Cerebellar nuclear complex (tissue), 1 donor: ENCODE measurements at regions not wholly inside any gene's neighbourhood (a gene's known extent, or its start where the extent isn't known, plus 50 kb on each side); places are given as distances from the start of the nearest gene placed in this dataset.
A peak's percentile ranks its signal among the peaks of the same experiment; 100 is the strongest.
"Not testable (repeated sequence)": the region's sequence is repeated elsewhere in the genome, so short reads cannot be mapped to it uniquely, and the experiment has no call there.

ENCODE experiments used
- DNase-seq, 2 experiments: peaks; one replicate each; lab custom pipeline; 2025; lab: John Stamatoyannopoulos, UW

- no peak for DNase-seq
These were observed 293.8 kb downstream of the NOVA1 start for GRCh38 chr14:26304056-26304455.

- no peak for DNase-seq
These were observed 303.9 kb downstream of the NOVA1 start for GRCh38 chr14:26293909-26294308.

GRCh38 chr14:26289891-26290486 is 307.8 kb downstream of the NOVA1 start:
- DNase-seq, result no peak

- DNase-seq, result no peak
These were observed 311.0 kb downstream of the NOVA1 start for GRCh38 chr14:26286913-26287205.

GRCh38 chr14:26286081-26286912 is 311.5 kb downstream of the NOVA1 start:
- no peak for DNase-seq

- DNase-seq, result no peak
These were observed 315.3 kb downstream of the NOVA1 start for GRCh38 chr14:26282578-26282977.

GRCh38 chr14:26282011-26282410 is 315.8 kb downstream of the NOVA1 start:
- not testable (repeated sequence) for DNase-seq

- no peak for DNase-seq
These were observed 316.4 kb downstream of the NOVA1 start for GRCh38 chr14:26281280-26281998.

GRCh38 chr14:26276757-26277156 is 321.1 kb downstream of the NOVA1 start:
- no peak for DNase-seq

- no peak for DNase-seq
These were observed 332.6 kb downstream of the NOVA1 start for GRCh38 chr14:26265170-26265685.

- no peak for DNase-seq
These were observed 336.3 kb downstream of the NOVA1 start for GRCh38 chr14:26261368-26262122.

- no peak for DNase-seq
These were observed 342.6 kb downstream of the NOVA1 start for GRCh38 chr14:26255213-26255612.

GRCh38 chr14:26252176-26252575 is 345.7 kb downstream of the NOVA1 start:
- no peak for DNase-seq

- no peak for DNase-seq
These were observed 364.7 kb downstream of the NOVA1 start for GRCh38 chr14:26233118-26233517.

GRCh38 chr14:26218861-26219260 is 379.0 kb downstream of the NOVA1 start:
- DNase-seq, result no peak

- no peak for DNase-seq
These were observed 380.1 kb downstream of the NOVA1 start for GRCh38 chr14:26217778-26218177.

- DNase-seq, result no peak
These were observed 381.0 kb downstream of the NOVA1 start for GRCh38 chr14:26216786-26217185.

GRCh38 chr14:26213846-26214575 is 383.8 kb downstream of the NOVA1 start:
- DNase-seq, result no peak

GRCh38 chr14:26209699-26210098 is 388.1 kb downstream of the NOVA1 start:
- no peak for DNase-seq

- no peak for DNase-seq
These were observed 391.2 kb downstream of the NOVA1 start for GRCh38 chr14:26206640-26207039.

GRCh38 chr14:26204728-26205479 is 392.9 kb downstream of the NOVA1 start:
- DNase-seq, result peak in 1 of 2 experiments; percentile 4
